PC-3 (cell line): ENCODE measurements at regions not wholly inside any gene's neighbourhood (a gene's known extent, or its start where the extent isn't known, plus 50 kb on each side); places are given as distances from the start of the nearest gene placed in this dataset.

Source experiments
- EZH2 ChIP-seq: fragments of 300-600 bp; sonication (generic); IDR thresholded peaks from one replicate; pipeline ENCODE4 v1.6.1; 2017; ENCODE audit warnings: antibody characterized with exemption, mild to moderate bottlenecking, low read length; ENCODE audit not compliant: unreplicated experiment
- EZH2phosphoT487 ChIP-seq: fragments of 300-600 bp; sonication (generic); IDR thresholded peaks from 2 replicates; pipeline ENCODE4 v1.6.1; 2018; ENCODE audit warnings: mild to moderate bottlenecking, antibody characterized with exemption, low read length, borderline replicate concordance
- TF ChIP-seq, protein P1 (sequence below): fragments of 300-600 bp; sonication (generic); conservative IDR thresholded peaks from 2 replicates; pipeline ENCODE4 v1.5.1; 2017; ENCODE audit warnings: antibody characterized with exemption, low read depth, mild to moderate bottlenecking, low read length

- TF ChIP-seq, protein P1, sequence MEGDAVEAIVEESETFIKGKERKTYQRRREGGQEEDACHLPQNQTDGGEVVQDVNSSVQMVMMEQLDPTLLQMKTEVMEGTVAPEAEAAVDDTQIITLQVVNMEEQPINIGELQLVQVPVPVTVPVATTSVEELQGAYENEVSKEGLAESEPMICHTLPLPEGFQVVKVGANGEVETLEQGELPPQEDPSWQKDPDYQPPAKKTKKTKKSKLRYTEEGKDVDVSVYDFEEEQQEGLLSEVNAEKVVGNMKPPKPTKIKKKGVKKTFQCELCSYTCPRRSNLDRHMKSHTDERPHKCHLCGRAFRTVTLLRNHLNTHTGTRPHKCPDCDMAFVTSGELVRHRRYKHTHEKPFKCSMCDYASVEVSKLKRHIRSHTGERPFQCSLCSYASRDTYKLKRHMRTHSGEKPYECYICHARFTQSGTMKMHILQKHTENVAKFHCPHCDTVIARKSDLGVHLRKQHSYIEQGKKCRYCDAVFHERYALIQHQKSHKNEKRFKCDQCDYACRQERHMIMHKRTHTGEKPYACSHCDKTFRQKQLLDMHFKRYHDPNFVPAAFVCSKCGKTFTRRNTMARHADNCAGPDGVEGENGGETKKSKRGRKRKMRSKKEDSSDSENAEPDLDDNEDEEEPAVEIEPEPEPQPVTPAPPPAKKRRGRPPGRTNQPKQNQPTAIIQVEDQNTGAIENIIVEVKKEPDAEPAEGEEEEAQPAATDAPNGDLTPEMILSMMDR, result no peak
- TF ChIP-seq EZH2 (no peak), EZH2phosphoT487 (no peak)
These were observed 366.9 kb downstream of the MFSD1 start for GRCh38 chr3:159168788-159169187.
